VCaP (cell line): ENCODE measurements at regions not wholly inside any gene's neighbourhood (a gene's known extent, or its start where the extent isn't known, plus 50 kb on each side); places are given as distances from the start of the nearest gene placed in this dataset.
"Not testable (repeated sequence)": the region's sequence is repeated elsewhere in the genome, so short reads cannot be mapped to it uniquely, and the experiment has no call there.

Experiments
- H3K27ac ChIP-seq: fragments of 450-650 bp; 2 replicates; pipeline ENCODE4 v1.5.1; 2017
- TF ChIP-seq, protein P1 (sequence below): fragments of 450-650 bp; conservative IDR thresholded peaks from 2 replicates; pipeline ENCODE4 v1.5.1; 2017; ENCODE audit warnings: mild to moderate bottlenecking, moderate library complexity

DNA sequence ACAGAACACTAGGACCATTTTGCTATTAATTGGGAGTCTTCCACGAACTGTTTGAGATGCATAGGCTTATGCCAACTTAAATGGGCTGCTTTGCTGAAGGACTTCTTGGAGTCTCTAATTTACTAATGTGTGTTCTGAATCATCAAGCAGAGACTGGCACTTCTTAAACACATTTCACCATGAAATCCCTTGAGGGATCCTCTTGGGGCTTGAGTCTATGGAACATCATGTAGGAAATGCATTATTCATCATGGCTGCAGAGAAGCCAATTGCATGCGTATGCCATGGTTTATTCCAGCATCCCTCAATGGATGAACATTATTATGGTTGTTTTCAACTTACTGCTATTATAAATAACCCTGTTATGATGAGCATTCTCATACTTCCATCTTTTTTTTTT lies 73.4 kb downstream of the FGD2 start:
- TF ChIP-seq, protein P1, sequence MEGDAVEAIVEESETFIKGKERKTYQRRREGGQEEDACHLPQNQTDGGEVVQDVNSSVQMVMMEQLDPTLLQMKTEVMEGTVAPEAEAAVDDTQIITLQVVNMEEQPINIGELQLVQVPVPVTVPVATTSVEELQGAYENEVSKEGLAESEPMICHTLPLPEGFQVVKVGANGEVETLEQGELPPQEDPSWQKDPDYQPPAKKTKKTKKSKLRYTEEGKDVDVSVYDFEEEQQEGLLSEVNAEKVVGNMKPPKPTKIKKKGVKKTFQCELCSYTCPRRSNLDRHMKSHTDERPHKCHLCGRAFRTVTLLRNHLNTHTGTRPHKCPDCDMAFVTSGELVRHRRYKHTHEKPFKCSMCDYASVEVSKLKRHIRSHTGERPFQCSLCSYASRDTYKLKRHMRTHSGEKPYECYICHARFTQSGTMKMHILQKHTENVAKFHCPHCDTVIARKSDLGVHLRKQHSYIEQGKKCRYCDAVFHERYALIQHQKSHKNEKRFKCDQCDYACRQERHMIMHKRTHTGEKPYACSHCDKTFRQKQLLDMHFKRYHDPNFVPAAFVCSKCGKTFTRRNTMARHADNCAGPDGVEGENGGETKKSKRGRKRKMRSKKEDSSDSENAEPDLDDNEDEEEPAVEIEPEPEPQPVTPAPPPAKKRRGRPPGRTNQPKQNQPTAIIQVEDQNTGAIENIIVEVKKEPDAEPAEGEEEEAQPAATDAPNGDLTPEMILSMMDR, result no peak
- H3K27ac ChIP-seq, result no peak overlapping the region

DNA sequence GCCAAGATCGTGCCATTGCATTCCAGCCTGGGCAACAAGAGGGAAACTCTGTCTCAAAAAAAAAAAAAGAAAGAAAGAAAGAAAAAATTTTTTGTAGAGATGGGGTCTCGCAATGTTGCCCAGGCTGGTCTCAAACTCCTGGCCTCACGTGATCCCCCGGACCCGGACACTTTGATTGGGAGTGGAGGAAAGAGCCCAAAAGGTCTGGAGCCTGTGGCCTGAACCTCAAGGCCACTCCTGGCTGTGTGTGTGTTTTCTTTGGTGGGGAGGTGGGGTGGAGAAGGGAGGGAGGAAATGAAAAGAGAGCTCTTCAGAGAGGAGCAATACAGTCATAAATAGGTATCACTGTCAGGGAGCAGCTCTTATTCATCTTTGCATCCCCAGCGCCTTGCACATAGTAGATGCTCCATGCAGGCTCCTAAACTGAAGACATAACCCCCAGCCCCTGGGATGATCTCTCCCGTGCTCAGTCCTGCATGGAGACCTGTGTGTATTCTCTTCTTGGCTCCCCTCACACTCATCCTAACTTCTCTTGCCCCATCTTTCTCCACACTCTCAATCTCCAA lies 75.7 kb downstream of the FGD2 start:
- TF ChIP-seq, protein P1, result no peak
- no peak overlapping the region for H3K27ac ChIP-seq

DNA sequence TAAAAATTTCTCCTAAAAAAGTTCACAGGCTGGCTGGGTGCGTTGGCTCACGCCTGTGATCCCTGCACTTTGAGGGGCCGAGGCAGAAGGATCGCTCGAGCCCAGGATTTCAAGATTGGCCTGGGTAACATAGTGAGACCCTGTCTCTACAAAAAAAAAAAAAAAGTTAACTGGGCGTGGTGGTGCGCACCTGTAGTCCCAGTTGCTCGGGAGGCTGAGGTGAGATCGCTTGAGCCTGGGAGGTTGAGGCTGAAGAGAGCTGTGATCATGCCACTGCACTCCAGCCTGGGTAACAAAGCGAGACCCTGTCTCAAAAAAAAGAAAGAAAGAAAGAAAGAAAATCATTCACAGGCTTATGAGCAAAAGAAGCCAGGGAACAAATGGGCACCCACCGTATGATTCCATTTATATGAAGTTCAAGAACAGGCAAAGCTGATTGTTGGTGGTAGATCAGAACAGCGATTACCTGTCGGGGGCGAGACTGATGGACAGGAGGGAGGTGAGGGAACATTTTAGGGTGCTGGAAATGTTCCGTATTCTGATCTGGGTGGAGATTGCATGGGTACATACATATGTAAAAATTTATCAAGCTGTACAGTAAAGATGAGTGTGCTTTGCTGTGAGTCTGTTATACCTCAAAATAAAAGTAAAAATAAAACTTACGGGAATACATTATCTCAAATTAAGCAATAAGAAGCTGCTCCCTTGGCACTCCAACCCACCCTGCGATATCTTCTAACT lies 77.1 kb downstream of the FGD2 start:
- TF ChIP-seq, protein P1, result no peak
- H3K27ac ChIP-seq, result no peak overlapping the region

DNA sequence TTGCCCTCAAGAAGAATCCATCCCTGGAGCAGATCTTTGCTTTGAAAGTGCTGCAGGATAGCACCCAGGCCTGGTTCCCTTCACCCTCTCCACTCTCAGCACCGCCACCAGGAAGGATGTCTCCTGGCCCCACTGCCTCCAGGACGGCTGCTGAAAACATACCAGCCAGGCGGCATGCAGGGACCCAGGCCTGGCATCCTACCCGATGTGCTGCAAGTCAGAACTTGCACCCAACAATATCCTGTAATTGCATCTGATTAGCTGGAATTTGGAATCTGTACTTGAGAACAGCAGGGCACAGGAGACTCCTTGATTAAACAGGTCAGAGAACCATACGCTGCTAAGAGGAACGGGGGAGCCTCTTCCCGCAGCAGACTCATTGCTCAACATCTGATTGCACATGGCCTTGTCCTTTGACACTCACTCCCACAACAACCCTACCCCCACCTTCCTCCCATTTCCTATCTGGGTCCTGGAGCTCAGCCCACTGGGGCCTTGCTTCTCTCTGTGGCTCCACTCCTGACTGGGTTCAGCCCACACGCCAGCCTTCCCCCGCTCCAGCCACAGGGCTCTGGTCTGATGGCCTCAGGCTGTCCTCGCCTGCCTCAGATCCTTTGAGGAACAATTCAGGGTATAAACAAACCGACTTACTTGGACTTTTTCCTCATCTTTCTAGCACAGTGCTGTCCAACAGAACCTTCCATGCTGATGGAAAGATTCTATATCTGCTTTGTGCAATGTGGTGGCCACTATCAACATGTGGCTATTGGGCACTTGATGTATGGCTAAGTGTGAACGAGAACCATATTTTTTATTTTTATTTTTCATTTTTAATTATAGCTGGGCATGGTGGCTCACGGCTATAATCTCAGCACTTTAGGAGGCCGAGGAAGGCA lies 78.0 kb downstream of the FGD2 start:
- TF ChIP-seq, protein P1, result no peak
- H3K27ac ChIP-seq, result no peak overlapping the region

DNA sequence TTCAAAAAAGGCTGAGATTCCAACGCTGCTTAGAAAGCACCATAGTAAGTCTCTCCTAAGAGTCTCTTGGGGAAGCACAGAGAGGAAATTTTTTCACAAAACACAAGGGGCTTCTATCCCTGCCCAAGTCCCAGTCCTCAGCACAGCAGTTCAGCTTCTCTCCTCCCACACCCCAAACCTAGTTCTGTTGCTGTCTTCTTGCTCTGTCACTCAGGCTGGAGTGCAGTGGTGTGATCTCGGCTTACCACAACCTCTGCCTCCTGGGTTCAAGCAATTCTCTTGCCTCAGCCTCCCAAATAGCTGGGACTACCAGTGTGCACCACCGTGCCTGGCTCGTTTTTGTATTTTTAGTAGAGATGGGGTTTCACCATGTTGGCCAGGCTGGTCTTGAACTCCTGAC lies 79.2 kb downstream of the FGD2 start:
- not testable (repeated sequence) for H3K27ac ChIP-seq

DNA sequence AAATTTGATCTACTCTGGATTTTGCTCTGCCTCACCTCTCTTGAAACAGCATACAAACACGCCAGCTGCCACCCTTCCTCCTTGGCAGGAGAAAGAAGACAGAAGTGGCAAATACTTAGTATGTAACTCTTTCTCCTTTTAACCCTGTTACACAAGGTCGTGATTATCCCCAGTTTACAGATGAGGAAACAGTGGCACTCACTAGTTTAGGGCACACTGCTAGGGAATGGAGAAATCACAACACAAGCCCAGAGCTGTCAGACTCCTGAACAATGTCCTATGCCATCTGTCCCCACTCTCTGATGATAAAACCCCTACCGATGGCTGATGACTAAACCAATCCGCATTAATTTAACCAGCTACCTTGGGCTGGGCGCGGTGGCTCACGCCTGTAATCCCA lies 79.7 kb downstream of the FGD2 start:
- no peak overlapping the region for H3K27ac ChIP-seq
- TF ChIP-seq, protein P1, result no peak

DNA sequence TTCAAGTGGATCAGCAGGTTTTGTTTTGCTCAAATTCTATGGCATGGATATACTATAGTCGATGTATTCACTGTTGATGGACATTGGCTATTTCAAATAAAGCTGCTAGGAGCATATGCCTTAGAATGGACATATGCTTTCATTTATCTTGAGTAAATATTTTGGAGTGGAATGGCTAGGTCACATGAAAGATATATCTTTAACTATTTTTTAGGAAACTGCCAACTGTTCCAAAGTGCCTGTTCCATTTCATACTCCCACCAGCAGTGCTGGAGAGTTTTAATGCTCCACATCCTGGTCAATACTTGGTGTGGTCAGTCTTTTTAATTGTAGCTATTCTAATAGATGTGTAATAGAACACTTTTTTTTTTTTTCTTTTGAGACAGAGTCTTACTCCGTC lies 81.1 kb upstream of the PIM1 start:
- TF ChIP-seq, protein P1, result no peak
- no peak overlapping the region for H3K27ac ChIP-seq
